Mucosa of rectum (tissue), 2 donors: ENCODE measurements at regions not wholly inside any gene's neighbourhood (a gene's known extent, or its start where the extent isn't known, plus 50 kb on each side); places are given as distances from the start of the nearest gene placed in this dataset.
"Not testable (repeated sequence)": the region's sequence is repeated elsewhere in the genome, so short reads cannot be mapped to it uniquely, and the experiment has no call there.

Experiments used
- H3K27ac ChIP-seq, 2 donors: one replicate each; pipeline ENCODE4 v1.7.0; 2013; ENCODE audit warnings: inconsistent platforms in 2 of 2, low read depth in 2 of 2, low read length in 2 of 2
- H3K27me3 ChIP-seq, 2 donors: one replicate each; pipeline ENCODE4 v1.7.0; 2013; ENCODE audit warnings: low read length in 2 of 2; ENCODE audit not compliant: control insufficient read depth in 2 of 2, insufficient read depth in 2 of 2
- H3K36me3 ChIP-seq, 2 donors: one replicate each; pipeline ENCODE4 v1.7.0; 2013; ENCODE audit warnings: low read length in 2 of 2; ENCODE audit not compliant: control insufficient read depth in 2 of 2, insufficient read depth in 2 of 2
- H3K4me1 ChIP-seq, 2 donors: one replicate each; pipeline ENCODE4 v1.7.0; 2013; ENCODE audit warnings: low read length in 2 of 2, mild to moderate bottlenecking in 1 of 2; ENCODE audit not compliant: control insufficient read depth in 2 of 2, insufficient read depth in 2 of 2
- H3K4me3 ChIP-seq, 2 donors: one replicate each; pipeline ENCODE4 v1.7.0; 2013; ENCODE audit warnings: low read length in 2 of 2
- H3K9ac ChIP-seq, 2 donors: one replicate each; pipeline ENCODE4 v1.7.0; 2013; ENCODE audit warnings: low read length in 2 of 2, low read depth in 1 of 2, mild to moderate bottlenecking in 1 of 2
- H3K9me3 ChIP-seq, 2 donors: one replicate each; pipeline ENCODE4 v1.7.0; 2013; ENCODE audit warnings: low read length in 2 of 2; ENCODE audit not compliant: control insufficient read depth in 2 of 2
- donor health status: healthy.
- donor health status: Normal muscosa, but diverticular disease.

DNA sequence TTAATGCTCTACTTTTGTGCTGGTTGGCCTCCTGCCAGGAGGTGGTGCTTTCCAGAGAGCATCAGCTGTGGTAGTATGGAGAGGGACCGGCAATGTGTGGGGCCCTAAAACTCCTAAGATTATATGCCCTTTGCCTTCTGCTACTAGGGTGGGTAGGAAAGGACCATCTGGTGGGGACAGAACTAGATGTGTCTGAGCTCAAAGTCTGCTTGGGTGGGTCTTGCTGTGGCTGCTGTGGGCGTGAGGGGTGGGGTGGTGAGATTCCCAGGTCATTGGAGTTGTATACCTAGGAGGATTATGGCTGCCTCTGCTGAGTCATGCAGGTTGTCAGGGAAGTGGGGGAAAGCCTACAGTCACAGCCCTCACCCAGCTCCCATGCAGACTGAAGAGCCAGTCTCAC is 198.4 kb downstream of the SPANXN3 start:
- not testable (repeated sequence) for H3K36me3 ChIP-seq, H3K27ac ChIP-seq, H3K4me1 ChIP-seq, H3K9ac ChIP-seq, H3K9me3 ChIP-seq, H3K27me3 ChIP-seq, H3K4me3 ChIP-seq

DNA sequence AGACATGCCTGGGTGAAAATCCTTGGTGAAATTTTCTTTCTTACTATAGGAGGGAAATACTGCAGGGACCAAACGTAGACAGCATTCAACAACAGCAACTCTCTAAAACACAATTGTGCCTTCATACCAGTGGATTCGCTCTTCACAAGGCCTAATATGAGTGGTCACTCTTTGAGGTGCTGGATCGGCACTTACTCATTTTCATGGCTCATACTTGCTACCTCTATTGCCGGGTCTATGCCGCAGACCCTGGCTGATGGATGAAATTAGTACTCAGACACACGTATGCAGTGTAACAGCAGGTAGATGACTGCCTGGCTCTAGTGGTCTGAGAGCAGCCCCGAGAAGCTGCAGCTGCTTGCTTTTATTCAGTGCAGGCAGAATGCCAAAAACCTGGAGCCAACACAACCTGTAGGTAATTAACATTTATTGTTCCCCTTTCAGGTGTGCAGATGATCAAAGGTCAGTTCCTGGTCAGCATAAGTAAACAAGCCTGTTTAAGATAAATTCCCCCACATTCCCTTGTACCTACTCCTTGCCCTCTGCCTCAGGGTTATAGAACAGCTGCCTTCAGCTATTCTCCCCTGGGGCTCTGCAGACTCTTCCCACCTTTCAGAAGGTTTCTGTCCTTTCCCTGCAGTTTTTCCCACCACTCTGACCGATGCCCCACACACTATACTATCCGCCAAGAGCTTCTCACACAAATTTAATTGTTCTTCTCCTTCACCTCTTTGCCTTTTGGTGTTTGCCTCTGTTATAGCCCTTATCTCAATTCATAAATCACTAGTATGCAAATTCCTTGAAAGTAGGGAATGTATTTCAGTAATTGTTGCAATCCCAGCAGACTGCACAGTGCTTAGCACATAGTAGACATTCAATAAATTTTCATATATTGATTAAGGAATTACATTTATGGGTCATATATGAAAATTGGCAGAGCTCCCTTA is 210.0 kb downstream of the SPANXN3 start:
- Histone ChIP-seq H3K9ac (no peak overlapping the region), H3K4me1 (peaks cover 9 to 13% of the 10 kb centered on the region in 2 donors), H3K27ac (peak overlapping the region in 1 of 2 donors; percentile 27), H3K27me3 (no peaks in the 10 kb centered on the region), H3K4me3 (peak overlapping the region; percentile 11 to 51), H3K36me3 (no peaks in the 10 kb centered on the region), H3K9me3 (no peaks in the 10 kb centered on the region)

DNA sequence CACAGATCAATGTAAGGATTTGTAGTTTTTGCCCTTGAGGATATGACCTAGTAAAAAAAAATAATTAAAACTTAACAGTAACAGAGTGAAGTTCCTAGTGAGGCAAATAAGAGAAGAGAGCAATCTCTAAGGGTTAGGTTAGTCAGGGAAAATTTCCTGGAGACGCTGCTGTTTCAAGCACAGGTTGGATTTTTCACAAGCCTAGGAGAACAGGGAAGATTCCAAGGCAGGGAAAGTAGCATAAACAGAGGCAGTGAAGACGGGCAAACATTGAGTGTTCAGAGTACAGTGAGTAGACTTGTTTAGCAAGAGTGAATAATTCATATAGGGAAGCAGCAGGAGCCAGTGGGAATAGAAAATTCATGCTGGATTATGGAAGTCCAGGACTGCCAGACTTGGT is 212.8 kb downstream of the SPANXN3 start:
- Histone ChIP-seq H3K27me3 (no peaks in the 10 kb centered on the region), H3K4me1 (peaks cover 9 to 13% of the 10 kb centered on the region in 2 donors), H3K27ac (no peak overlapping the region), H3K9me3 (no peaks in the 10 kb centered on the region), H3K9ac (no peak overlapping the region), H3K36me3 (no peaks in the 10 kb centered on the region), H3K4me3 (no peak overlapping the region)

DNA sequence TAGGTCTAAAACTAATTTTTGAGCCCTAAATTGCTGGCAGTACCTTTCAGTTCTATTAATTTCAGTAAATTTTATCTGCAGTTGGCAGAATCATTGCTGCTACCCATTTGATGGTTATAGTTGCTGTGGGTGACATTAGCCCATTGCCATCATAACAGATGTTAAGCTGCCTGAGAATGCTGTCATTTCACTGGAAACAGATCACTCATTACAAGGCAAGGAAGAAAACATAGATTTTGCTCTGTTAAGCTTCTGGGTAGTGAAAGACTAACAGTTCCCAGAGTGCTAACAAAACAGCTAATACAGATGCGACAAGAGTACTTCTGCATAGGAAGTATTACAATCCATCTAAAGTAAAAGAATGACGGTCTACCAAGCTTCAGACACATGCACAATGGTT is 213.2 kb downstream of the SPANXN3 start:
- H3K27me3 ChIP-seq = no peaks in the 10 kb centered on the region
- H3K9me3 ChIP-seq = no peaks in the 10 kb centered on the region
- H3K36me3 ChIP-seq = no peaks in the 10 kb centered on the region
- H3K4me3 ChIP-seq = no peak overlapping the region
- peaks cover 9 to 13% of the 10 kb centered on the region in 2 donors for H3K4me1 ChIP-seq
- H3K9ac ChIP-seq = no peak overlapping the region
- H3K27ac ChIP-seq = no peak overlapping the region

DNA sequence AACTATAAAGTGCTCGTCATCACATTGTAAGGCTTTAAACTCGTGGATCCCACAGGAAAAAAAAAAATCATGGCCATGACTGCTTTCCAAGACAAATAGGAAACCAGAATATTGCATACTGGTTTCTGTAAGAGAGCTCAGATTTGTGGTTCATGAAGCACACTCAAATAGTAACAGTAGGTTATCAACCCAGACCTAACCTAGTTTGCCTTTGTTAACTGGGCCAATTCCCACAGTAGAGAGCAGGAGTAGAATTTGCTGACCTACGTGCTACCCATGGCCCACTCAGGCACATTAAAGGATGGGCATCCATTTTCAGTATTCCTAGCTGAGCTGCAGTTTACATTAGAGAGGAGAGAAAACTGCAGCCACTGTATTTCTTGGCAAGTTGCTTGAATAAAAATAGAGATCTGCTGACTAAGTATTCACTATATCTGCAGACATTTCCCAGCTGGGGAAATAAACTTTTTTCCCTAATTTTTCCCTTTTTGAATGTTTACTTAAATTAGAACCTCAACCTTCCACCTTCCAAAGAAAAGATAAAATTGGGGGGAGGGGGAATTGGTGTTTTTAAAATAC is 218.5 kb downstream of the SPANXN3 start:
- no peak overlapping the region for H3K9ac ChIP-seq
- no peaks in the 10 kb centered on the region for H3K36me3 ChIP-seq
- no peak overlapping the region for H3K27ac ChIP-seq
- H3K4me3 ChIP-seq = no peak overlapping the region
- no peaks in the 10 kb centered on the region for H3K4me1 ChIP-seq
- H3K9me3 ChIP-seq = no peaks in the 10 kb centered on the region
- no peaks in the 10 kb centered on the region for H3K27me3 ChIP-seq

DNA sequence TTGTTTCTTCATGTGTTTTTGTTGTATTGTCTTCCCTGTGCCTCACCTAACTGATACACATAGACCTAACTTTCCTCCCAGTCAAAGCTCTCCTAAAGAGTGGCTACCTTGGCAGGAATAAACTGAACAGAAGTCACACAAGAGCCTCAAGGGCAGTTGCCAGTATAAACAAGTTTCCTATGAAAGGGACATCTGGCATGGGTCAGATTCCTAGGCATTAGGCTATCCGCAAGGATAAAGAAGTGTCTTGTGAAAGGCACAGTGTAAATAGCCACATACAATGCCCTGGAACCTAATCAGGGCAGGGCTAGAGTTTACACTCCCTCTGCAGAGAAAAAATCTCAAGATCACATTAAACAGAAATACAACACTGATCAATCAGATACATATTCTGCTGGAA is 220.8 kb downstream of the SPANXN3 start:
- no peaks in the 10 kb centered on the region for H3K9me3 ChIP-seq
- H3K4me3 ChIP-seq = no peak overlapping the region
- no peaks in the 10 kb centered on the region for H3K27me3 ChIP-seq
- H3K4me1 ChIP-seq = no peaks in the 10 kb centered on the region
- H3K9ac ChIP-seq = no peak overlapping the region
- H3K36me3 ChIP-seq = no peaks in the 10 kb centered on the region
- H3K27ac ChIP-seq = no peak overlapping the region

DNA sequence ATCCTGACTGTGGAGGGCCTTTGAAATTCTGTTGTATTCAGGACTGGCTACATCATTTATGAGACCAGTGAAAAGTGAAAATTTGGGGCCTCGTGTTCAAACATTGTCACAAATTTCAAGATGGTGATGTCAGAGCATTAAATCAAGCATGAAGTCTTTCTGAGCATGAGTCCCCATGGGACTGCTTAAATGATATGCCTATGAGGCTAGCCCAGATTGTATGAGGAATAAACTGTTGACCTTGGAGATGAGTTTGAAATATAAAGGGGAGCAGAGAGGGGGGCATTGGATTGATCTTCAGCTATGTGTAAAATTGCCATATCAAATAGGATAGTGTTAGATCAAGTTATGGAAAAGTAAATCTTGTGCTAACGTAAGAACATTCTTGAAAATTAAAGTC is 230.0 kb downstream of the SPANXN3 start:
- Histone ChIP-seq H3K27ac (no peak overlapping the region), H3K36me3 (no peaks in the 10 kb centered on the region), H3K27me3 (no peaks in the 10 kb centered on the region), H3K9me3 (no peaks in the 10 kb centered on the region), H3K4me3 (no peak overlapping the region), H3K9ac (no peak overlapping the region), H3K4me1 (no peaks in the 10 kb centered on the region)

DNA sequence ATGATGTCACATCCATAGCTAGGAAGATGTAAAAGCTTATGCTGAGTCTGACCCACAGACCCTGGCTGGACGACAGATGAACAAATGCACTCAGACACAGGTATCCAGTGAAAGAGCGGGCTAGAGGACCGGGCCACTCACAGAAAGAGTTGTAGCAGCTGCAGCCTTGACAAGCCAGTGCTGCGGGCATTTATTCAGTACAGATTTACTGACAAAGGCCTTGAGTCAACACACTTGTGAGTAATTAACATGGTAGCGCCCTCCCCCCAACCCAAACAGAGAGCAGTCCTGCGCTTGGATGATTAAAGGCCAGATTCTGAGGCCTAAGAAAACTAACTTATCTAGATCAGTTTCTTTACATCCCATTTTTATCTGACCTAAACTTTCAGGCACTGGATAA is 244.6 kb downstream of the SPANXN4 start:
- H3K36me3 ChIP-seq = no peaks in the 10 kb centered on the region
- H3K9me3 ChIP-seq = no peaks in the 10 kb centered on the region
- no peak overlapping the region for H3K9ac ChIP-seq
- H3K4me1 ChIP-seq = no peaks in the 10 kb centered on the region
- no peaks in the 10 kb centered on the region for H3K27me3 ChIP-seq
- H3K4me3 ChIP-seq = no peak overlapping the region
- H3K27ac ChIP-seq = no peak overlapping the region

DNA sequence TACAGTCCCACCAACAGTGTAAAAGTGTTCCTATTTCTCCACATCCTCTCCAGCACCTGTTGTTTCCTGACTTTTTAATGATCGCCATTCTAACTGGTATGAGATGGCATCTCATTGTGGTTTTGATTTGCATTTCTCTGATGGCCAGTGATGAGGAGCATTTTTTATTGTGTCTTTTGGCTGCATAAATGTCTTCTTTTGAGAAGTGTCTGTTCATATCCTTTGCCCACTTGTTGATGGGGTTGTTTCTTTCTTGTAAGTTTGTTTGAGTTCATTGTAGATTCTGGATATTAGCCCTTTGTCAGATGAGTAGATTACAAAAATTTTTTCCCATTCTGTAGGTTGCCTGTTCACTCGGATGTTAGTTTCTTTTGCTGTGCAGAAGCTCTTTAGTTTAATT is 218.9 kb downstream of the SPANXN4 start:
- H3K4me3 ChIP-seq, H3K27me3 ChIP-seq, H3K4me1 ChIP-seq, H3K27ac ChIP-seq, H3K9me3 ChIP-seq, H3K9ac ChIP-seq, H3K36me3 ChIP-seq: not testable (repeated sequence)

DNA sequence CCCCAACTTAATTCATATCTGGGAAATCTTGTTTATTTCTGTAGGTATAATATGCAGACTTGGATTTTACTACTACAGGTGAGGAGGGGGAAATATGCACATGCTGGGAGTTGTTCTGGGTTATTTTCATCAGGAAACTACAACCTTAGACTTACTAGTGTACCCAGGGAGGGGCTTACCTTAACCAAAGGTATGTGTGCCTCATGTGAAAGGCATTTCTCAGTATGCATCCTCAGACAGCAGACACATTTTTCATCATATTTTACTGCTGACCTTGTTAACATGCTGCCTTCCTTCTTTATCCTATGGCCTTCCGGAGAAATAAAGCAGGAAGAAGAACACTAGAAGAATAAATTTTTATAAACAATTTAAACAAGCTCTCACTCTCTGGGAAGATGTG is 214.9 kb downstream of the SPANXN4 start:
- no peaks in the 10 kb centered on the region for H3K4me1 ChIP-seq
- no peak overlapping the region for H3K27ac ChIP-seq
- H3K9me3 ChIP-seq = no peaks in the 10 kb centered on the region
- no peaks in the 10 kb centered on the region for H3K27me3 ChIP-seq
- no peak overlapping the region for H3K4me3 ChIP-seq
- H3K36me3 ChIP-seq = no peaks in the 10 kb centered on the region
- H3K9ac ChIP-seq = no peak overlapping the region
